Loucy (cell line): ENCODE measurements at regions not wholly inside any gene's neighbourhood (a gene's known extent, or its start where the extent isn't known, plus 50 kb on each side); places are given as distances from the start of the nearest gene placed in this dataset.

Experiments used
- CTCF ChIP-seq: fragments of 200-600 bp; sonication (generic); conservative IDR thresholded peaks from 2 replicates; pipeline ENCODE4 v1.5.1; 2014; ENCODE audit warnings: mild to moderate bottlenecking, antibody characterized with exemption, low read length
- EZH2phosphoT487 ChIP-seq: fragments of 200-600 bp; IDR thresholded peaks from 2 replicates; pipeline ENCODE4 v1.6.1; 2018; ENCODE audit warnings: antibody characterized with exemption, mild to moderate bottlenecking, moderate library complexity, borderline replicate concordance

- no peak for TF ChIP-seq CTCF
- TF ChIP-seq EZH2phosphoT487 = no peak
Measured at GRCh38 chr7:130884437-130885417, 150.7 kb upstream of the KLF14 start.
